ENCODE measurements at regions not wholly inside any gene's neighbourhood (a gene's known extent, or its start where the extent isn't known, plus 50 kb on each side); places are given as distances from the start of the nearest gene placed in this dataset.

DNA sequence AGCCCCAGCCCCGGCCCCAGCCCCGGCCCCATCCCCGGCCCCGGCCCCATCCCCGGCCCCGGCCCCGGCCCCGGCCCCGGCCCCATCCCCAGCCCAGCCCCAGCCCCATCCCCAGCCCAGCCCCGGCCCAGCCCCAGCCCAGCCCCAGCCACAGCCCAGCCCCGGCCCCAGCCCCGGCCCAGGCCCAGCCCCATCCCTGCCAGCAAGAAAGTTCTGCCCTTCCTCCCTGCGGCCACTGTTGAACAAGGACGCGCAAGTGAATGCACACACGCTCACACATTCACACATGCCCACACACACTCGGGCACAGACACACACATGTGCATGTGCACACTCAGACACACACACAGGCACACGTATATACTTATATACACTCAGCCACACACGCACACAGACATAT is 287.0 kb downstream of the NDUFA10 start:
- TF ChIP-seq, protein P1, sequence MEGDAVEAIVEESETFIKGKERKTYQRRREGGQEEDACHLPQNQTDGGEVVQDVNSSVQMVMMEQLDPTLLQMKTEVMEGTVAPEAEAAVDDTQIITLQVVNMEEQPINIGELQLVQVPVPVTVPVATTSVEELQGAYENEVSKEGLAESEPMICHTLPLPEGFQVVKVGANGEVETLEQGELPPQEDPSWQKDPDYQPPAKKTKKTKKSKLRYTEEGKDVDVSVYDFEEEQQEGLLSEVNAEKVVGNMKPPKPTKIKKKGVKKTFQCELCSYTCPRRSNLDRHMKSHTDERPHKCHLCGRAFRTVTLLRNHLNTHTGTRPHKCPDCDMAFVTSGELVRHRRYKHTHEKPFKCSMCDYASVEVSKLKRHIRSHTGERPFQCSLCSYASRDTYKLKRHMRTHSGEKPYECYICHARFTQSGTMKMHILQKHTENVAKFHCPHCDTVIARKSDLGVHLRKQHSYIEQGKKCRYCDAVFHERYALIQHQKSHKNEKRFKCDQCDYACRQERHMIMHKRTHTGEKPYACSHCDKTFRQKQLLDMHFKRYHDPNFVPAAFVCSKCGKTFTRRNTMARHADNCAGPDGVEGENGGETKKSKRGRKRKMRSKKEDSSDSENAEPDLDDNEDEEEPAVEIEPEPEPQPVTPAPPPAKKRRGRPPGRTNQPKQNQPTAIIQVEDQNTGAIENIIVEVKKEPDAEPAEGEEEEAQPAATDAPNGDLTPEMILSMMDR (IDR thresholded peaks at IDR 0.05; ENCODE audit: low read depth, low read length, missing input control), result no peak
- no peak for TF ChIP-seq YY1 (IDR thresholded peaks at IDR 0.05)
- TF ChIP-seq, protein P2, sequence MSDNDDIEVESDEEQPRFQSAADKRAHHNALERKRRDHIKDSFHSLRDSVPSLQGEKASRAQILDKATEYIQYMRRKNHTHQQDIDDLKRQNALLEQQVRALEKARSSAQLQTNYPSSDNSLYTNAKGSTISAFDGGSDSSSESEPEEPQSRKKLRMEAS (IDR thresholded peaks at IDR 0.05), result no peak
- TF ChIP-seq RAD21 (IDR thresholded peaks at IDR 0.05), result no peak
- no peak for TF ChIP-seq GABPA (IDR thresholded peaks at IDR 0.05 in 1 of 2, conservative IDR thresholded peaks at IDR 0.05 in 1 of 2)
- no peak for TF ChIP-seq SP1 (IDR thresholded peaks at IDR 0.05)

Data from liver (tissue), 3 donors.